Ishikawa (cell line): ENCODE measurements at regions not wholly inside any gene's neighbourhood (a gene's known extent, or its start where the extent isn't known, plus 50 kb on each side); places are given as distances from the start of the nearest gene placed in this dataset.

ENCODE experiments used
- CEBPB ChIP-seq: IDR thresholded peaks from 2 replicates; pipeline ENCODE4 v1.6.1; 2012
- CREB1 ChIP-seq: IDR thresholded peaks from 2 replicates; pipeline ENCODE4 v1.6.1; 2012; ENCODE audit warnings: low read depth
- EGR1 ChIP-seq: IDR thresholded peaks from 2 replicates; pipeline ENCODE4 v1.6.1; 2012
- EP300 ChIP-seq: IDR thresholded peaks from 2 replicates; pipeline ENCODE4 v1.6.1; 2012; ENCODE audit warnings: borderline replicate concordance
- FOXM1 ChIP-seq: IDR thresholded peaks from 2 replicates; pipeline ENCODE4 v1.6.1; 2012; ENCODE audit warnings: low read depth, borderline replicate concordance
- MAX ChIP-seq: IDR thresholded peaks from 2 replicates; pipeline ENCODE4 v1.6.1; 2012
- NFIC ChIP-seq: IDR thresholded peaks from 2 replicates; pipeline ENCODE4 v1.6.1; 2012
- RAD21 ChIP-seq: IDR thresholded peaks from 2 replicates; pipeline ENCODE4 v1.6.1; 2012; ENCODE audit warnings: low read depth
- REST ChIP-seq: IDR thresholded peaks from 2 replicates; pipeline ENCODE4 v1.6.1; 2012; ENCODE audit warnings: low read depth, mild to moderate bottlenecking
- TAF1 ChIP-seq: IDR thresholded peaks from 2 replicates; pipeline ENCODE4 v1.6.1; 2012; ENCODE audit warnings: low read depth, mild to moderate bottlenecking
- TCF12 ChIP-seq: IDR thresholded peaks from 2 replicates; pipeline ENCODE4 v1.6.1; 2012; ENCODE audit warnings: low read depth
- TEAD4 ChIP-seq: IDR thresholded peaks from 2 replicates; pipeline ENCODE4 v1.6.1; 2012
- USF1 ChIP-seq: IDR thresholded peaks from 2 replicates; pipeline ENCODE4 v1.6.1; 2012
- YY1 ChIP-seq: IDR thresholded peaks from 2 replicates; pipeline ENCODE4 v1.6.1; 2012; ENCODE audit warnings: low read depth
- ZBTB7A ChIP-seq: IDR thresholded peaks from 2 replicates; pipeline ENCODE4 v1.6.1; 2012; ENCODE audit warnings: low read depth

- TF ChIP-seq EGR1 = no peak
- no peak for TF ChIP-seq YY1
- no peak for TF ChIP-seq NFIC
- TF ChIP-seq CREB1 = no peak
- TF ChIP-seq TEAD4 = no peak
Observed at GRCh38 chr10:69684020-69684980, 54.3 kb downstream of the FAM241B start.

- TF ChIP-seq FOXM1 (no peak), MAX (no peak), TCF12 (no peak), NFIC (no peak), TEAD4 (no peak), USF1 (no peak), YY1 (no peak), CEBPB (no peak), CREB1 (no peak), REST (no peak), EGR1 (no peak), EP300 (no peak), RAD21 (no peak), ZBTB7A (no peak), TAF1 (no peak)
Observed at GRCh38 chr10:69684981-69685353, 54.9 kb downstream of the FAM241B start.

- no peak for TF ChIP-seq EGR1
- TF ChIP-seq USF1 = no peak
Observed at GRCh38 chr10:69685426-69685801, 55.4 kb downstream of the FAM241B start.

- TF ChIP-seq EGR1 (no peak), EP300 (no peak), ZBTB7A (no peak), CREB1 (no peak), MAX (no peak), TCF12 (no peak)
Observed at GRCh38 chr10:69685802-69686585, 55.9 kb downstream of the FAM241B start.

- TF ChIP-seq TEAD4 (no peak), EP300 (no peak), EGR1 (no peak), TCF12 (no peak)
Observed at GRCh38 chr10:69686866-69687265, 56.8 kb downstream of the FAM241B start.

- TF ChIP-seq RAD21 (no peak), EP300 (no peak), YY1 (no peak), CEBPB (no peak), FOXM1 (no peak), USF1 (no peak), CREB1 (no peak), TEAD4 (no peak), TAF1 (no peak), ZBTB7A (no peak), REST (no peak), MAX (no peak), NFIC (no peak), TCF12 (no peak), EGR1 (no peak)
Observed at GRCh38 chr10:69687426-69687825, 57.4 kb downstream of the FAM241B start.
